HG03159 (cell line): ENCODE measurements at regions not wholly inside any gene's neighbourhood (a gene's known extent, or its start where the extent isn't known, plus 50 kb on each side); places are given as distances from the start of the nearest gene placed in this dataset.
"Not testable (repeated sequence)": the region's sequence is repeated elsewhere in the genome, so short reads cannot be mapped to it uniquely, and the experiment has no call there.

Experiments used
- ATAC-seq: cut with Tn5 transposase; IDR thresholded peaks from one replicate; pipeline ENCODE4 v1.9.1; 2021; ENCODE audit warnings: mild to moderate bottlenecking, moderate library complexity; ENCODE audit not compliant: unreplicated experiment

DNA sequence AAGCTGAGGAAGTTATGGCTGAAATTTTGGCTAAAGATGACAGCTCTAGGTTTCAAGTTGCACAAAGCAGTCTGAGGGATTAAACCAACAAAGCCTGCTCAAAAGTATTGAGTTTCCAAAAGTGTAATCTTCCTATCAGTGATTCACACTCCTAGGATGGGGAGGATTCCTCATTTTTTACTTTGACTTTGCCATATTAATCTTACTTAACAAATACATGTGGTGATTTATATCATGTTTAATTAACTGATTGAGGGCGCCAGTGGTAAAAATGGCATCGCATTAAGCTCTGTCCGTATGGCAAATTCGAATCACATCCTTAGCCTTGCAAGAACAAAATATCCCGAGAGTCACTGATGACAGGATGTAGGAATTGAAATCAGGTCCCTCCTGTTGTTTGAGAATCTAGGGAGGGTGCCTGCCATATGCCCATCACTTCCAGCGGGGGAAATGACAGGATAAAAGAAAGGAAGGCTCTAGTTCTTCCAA, 78.1 kb upstream of the ETAA1 start:
- ATAC-seq, result no peak

DNA sequence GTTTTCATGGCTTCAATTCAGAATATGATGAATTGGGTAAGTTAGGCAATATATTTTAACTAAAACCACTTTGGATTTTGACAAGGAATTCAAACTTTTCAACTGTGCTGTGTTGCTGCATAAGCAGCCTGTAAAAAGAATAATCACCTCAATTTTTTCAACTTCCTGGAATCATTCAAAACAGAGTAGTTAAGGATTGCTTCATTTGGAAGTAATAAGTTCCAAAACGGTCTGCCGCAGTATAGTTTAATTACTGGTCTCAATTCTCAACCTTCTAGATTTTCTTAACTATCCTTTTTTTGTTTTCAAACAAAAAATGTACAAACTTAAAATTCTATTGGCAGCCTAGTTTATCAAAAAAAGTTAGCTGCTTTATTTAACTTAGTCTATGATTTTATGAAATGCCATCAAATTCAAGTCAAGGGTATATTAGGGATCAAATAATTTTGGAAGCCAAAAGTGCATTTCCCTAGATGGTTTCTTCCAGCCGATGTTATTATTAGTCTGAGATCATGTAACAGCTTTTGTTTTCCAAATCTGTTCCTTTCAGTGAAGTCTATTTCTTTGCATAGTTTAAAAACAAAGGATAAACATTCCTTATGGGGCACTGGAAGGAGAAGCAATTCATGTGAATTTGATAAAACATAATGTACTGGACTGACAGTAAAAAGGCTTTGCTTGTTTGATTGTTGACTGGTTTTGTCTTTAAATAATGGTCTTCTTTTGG, 76.1 kb upstream of the ETAA1 start:
- ATAC-seq, result no peak

DNA sequence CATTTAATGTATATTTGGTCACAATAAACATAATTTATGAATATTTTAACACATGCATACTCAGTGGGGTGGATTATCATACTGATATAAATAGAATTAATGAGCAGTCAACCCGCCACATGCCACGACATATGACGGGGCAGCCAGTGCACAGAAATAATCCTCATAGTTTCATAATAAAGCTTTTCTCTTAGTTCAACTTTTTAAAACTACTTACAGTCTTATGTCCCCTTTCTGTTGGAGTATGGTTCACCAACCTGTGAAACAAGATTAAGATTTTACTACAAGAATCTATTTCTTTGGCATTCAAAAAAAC, 75.6 kb upstream of the ETAA1 start:
- no peak for ATAC-seq

DNA sequence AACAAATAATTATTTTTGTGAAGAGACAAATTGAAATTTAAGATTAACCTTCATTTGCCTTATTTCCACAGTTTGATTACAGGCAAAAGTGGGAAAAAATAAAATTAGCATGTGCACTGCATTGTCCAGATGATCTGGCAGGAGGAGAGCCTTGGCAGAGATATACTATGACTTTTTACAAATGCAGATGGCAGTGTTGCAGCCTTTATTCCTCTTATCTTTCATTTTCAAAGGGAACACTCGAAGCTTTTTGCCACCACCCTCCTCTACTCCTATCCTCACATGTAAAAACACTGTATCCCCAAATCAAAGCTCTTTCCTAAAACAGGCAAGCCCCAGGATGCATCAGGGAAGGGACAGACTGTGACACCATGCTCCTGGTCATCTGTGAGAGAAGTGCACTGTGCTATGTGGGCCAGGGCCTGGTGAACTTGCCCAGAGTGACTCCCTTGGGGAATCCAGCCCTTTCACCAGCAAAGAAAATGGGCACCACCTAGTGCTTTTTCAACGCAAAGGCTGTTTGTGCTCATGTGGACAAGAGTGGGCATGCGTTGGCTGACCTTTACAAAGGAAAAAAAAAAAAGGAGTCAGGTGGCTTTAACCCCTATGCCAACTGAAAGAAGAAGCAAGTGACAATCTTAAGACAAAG, 74.7 kb upstream of the ETAA1 start:
- no peak for ATAC-seq

DNA sequence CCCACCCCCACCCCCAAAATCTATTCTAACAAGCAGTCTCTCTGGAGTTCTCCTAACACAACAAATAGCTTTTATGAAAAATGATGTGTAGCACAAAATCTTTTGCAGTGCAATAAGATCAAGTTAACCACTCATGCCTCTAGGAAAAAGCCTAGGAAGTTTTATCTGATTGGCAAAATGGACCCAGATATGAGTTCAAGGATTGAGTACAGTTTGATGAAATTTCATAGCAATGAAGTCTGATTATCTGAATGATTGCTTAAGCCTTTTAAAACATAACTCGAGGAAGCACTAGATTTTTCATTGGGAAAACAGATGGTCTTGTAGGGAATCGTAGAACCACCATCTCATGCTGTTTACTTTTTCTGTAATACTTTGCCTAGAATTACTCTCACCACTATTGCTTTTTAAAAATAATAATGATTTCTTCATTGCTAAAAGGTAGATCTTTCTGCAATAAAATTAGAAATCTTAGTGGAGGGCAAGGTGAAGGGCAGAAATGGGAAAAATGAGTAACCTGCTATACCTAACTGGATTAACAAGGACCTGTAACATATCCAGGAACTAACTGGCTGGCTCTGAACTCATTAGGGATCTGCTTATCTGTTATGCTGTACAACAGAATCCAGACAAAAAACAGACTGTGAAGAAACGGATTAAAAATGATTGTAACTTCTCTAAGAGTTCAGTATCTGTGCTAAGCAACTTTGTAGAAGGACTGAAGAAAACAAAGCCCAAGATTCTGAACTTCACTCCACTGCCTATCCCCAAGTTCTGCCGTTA, 73.7 kb upstream of the ETAA1 start:
- ATAC-seq, result no peak

DNA sequence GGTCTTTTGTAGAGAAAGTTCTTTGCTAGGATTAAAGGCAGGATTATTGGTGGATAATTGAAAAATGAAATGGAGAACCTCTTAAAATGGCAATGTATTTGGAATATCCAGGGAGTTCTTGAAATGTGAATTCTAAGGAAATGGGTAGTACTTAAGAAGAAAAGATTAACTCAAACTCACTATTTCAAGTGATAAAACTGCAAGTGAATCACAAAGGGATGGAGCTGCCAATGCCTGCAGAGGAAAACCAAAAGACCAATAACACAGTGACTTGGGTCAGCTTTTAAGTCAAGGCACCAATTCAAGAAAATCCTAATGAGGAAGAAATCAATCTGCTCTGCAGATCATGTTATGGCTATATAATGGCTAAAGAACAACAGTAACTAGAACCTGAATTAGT, 67.6 kb upstream of the ETAA1 start:
- ATAC-seq, result no peak

DNA sequence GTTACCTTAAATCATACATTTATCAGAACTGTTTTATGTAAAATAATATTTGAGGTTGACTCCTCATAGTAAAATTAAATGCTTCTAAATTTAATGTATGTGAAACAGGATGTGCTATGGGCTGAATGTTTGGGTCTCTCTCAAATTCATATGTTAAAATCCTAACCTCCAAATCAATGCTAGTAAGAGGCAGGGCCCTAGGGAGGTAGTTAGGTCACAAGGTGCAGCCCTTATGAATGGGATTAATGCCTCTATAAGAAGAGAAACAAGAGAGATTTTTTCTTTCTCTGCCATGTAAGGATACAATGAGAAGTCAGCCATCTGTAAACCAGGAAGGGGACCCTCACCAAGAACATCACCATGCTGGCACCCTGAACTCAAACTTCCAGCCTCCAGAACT, 67.2 kb upstream of the ETAA1 start:
- no peak for ATAC-seq

DNA sequence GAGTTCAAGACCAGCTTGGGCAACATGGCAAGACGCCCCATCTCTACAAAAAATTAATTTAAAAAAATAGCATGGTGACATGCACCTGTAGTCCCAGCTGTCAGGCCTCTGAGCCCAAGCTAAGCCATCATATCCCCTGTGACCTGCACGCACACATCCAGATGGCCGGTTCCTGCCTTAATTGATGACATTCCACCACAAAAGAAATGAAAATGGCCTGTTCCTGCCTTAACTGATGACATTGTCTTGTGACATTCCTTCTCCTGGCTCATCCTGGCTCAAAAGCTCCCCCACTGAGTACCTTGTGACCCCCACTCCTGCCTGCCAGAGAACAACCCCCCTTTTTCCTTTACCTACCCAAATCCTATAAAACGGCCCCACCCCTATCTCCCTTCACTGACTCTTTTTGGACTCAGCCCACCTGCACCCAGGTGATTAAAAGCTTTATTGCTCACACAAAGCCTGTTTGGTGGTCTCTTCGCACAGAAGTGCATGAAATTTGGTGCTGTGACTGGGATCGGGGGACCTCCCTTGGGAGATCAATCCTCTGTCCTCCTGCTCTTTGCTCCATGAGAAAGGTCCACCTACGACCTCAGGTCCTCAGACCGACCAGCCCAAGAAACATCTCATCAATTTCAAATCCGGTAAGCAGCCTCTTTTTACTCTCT, 65.6 kb upstream of the ETAA1 start:
- not testable (repeated sequence) for ATAC-seq

DNA sequence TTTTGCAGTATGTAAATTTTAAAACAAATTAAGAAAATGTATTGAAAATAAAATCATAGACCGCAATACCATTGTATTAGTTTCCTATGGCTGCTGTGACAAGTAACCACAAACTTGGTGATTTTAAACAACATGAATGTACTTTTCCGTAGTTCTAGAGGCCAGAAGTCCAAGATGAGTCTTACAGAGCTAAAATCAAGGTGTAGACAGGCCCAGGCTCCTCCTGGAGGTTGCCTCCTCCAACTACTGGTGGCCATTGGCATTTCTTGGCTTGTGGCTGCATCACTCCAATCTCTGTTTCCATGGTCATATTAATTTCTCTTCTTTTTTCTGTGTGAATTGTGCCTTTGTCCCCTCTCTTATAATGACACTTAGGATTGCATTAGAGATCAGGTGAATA, 59.2 kb upstream of the ETAA1 start:
- ATAC-seq, result no peak

DNA sequence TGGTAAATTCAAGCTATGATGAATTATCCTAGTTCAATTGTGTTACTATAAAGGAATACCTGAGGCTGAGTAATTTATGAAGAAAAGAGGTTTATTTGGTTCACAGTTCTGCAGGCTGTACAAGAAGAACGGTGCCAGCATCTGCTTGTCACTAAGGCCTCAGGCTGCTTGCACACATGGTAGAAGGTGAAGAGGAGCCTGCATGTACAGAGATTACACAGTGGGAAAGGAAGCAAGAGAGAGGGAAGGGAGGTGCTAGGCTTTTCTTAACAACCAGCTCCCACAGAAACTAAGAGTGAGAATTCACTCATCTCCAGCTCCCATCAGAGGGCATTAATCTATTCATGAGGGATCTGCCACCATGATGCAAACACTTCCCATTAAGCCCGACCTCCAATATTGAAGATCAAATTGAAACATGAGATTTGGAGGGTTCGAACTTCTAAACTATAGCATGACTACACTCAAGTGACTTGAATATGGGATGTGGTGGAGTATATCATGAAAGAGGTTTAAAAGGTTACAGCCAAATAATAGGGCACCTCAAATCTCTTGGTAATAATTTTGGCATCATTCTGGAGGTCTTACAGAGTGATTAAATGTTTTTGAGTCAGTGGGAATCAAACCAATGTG, 58.4 kb upstream of the ETAA1 start:
- no peak for ATAC-seq

DNA sequence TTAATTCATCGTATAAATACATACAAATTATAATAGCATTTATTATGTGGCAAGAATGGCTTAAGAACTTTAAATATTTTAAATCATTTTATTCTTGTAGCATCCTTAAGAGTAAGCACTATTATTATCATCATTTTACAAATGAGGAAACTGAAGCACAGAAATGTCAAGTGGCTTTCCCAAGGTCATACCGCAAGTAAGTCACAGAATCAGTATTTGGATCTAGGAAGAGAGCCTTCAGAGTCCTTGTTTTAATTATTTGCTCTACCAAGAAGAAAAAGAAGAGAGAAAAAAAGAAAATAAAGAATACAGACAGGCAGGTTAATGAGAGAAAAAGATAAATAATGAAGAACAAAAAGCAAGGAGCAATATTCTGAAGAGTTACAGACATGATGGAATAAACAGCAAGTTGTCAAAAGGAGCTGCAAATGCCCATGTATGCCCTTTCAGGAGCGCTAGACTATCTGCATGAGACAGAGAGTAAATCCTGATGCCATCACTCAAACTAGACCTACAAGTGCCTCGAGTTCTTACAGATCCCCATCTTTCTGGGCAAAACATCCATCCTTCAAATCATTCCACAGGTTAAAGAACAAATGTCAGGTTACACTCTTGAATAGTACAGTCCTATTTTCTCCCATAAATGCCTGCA, 57.8 kb upstream of the ETAA1 start:
- no peak for ATAC-seq

DNA sequence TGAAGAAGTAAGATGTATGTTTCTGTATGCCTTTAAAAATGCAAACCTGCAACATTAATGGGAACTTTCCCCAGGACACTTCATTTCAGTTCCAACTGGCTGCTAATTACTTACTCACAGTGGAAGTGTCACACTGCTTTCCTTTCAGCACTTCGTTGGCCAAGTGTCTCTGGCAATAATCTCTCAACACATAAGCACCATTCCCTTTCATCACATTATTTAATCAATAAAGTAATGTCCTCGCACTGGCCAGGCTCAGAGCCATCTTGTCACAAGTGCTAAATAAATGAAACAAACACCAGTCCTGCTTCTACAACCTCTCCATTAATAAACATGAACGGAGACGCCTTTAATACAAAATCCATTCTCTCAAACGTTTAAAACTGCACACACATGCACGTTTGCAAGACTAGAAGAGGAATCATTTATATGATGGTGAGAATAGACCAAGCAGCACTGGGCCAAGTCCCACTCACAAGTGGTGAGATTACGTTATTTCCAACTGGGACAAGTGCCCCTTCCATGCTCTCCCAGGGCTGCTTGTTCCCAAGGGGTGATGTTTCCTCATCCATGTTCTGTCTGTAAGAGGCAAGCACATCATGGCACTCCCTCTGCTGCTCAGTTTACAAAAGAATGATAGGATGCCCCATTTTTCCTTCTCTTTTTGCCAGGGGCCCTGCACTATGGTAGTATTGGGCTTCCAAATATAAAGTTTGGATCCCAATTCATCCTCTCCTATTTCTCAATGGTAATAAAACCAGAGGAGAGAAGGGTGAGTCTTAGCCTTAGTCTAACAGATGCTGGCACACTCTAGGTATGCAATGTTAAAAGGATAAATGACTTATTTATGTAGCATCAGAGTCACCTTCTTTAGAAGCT, 56.8 kb upstream of the ETAA1 start:
- ATAC-seq, result no peak

DNA sequence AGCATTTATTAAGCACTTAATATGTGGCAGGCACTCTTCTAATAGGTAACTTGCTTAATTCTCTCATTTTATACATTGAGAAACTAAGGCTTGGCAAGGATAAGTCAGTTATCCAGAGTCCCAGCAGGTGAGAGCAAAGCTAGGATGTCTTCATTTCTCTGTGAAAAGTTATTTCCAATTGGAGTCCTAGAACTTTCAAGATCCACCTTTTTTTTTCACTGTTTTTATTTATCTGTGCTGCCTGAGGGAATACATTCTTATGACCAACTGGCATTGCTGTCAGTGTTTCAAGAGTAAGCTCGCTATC, 56.2 kb upstream of the ETAA1 start:
- ATAC-seq, result no peak

DNA sequence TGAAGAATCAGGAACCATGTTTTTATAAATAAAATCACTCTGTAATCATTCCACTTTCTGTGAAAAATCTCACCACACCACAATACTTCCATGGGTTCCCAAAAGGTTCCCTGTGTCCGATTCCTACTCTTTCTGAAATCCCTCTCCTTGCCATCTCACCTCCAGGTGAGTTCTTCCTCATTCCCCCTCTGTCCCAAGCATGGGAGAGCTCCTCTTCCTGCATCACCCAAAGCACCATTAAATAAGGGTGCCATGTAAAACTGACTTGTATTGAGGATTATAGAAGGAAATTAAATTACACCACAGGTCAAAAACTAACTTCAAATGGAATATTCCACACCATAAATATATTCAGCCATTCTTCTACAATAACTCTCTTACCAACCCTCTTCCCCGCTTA, 55.8 kb upstream of the ETAA1 start:
- ATAC-seq, result no peak

DNA sequence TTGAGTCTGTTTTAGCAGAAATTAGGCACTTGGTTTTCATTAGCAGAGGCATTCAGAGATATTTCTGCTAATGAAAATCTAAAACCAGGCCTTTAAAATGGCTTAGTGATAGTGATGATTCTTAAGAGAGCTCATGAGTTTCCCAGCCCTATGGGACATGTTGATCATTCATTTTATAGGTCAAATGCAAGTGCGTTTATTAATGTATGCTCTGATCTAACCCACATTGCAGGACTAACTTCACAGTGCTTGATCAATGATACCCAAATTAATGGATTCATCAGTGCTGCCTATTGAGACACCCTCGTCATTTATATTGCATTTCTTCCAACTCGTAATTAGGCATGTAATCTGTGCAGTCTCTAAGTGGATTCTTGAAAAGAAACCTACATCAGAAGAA, 54.7 kb upstream of the ETAA1 start:
- ATAC-seq, result no peak

DNA sequence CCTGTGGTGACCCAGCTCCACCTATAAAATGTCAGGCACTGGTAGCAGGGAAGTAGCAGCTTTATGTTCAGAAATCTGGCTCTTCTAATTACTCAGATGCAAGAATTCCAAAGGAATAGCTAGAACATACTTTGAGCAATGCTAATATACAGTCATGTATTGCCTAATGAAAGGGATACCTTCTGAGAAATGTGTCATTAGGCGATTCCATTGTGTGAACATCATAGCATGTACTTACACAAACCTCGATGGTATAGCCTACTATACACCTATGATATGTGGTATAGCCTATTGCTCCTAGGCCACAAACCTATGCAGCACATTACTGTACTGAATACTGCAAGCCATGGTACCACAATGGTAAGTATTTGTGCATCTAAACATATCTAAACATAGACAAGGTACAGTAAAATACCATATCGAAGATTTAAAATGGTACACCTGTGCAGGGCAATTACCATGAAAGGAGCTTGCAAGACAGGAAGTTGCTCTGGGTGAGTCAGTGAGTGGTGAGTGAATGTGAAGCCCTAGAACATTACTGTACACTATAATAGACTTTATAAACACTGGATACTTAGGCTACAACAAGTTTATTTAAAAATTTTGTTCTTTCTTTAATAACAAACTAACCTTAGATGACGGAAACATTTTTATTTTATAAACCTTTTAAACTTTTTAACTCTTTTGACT, 50.3 kb upstream of the ETAA1 start:
- no peak for ATAC-seq
